GM19351 (cell line): ENCODE measurements at regions not wholly inside any gene's neighbourhood (a gene's known extent, or its start where the extent isn't known, plus 50 kb on each side); places are given as distances from the start of the nearest gene placed in this dataset.
A peak's percentile ranks its signal among the peaks of the same experiment; 100 is the strongest.
"Not testable (repeated sequence)": the region's sequence is repeated elsewhere in the genome, so short reads cannot be mapped to it uniquely, and the experiment has no call there.

Source experiments
- ATAC-seq: cut with Tn5 transposase; IDR thresholded peaks from one replicate; pipeline ENCODE4 v1.9.1; 2021; ENCODE audit warnings: mild to moderate bottlenecking, moderate library complexity; ENCODE audit not compliant: unreplicated experiment

DNA sequence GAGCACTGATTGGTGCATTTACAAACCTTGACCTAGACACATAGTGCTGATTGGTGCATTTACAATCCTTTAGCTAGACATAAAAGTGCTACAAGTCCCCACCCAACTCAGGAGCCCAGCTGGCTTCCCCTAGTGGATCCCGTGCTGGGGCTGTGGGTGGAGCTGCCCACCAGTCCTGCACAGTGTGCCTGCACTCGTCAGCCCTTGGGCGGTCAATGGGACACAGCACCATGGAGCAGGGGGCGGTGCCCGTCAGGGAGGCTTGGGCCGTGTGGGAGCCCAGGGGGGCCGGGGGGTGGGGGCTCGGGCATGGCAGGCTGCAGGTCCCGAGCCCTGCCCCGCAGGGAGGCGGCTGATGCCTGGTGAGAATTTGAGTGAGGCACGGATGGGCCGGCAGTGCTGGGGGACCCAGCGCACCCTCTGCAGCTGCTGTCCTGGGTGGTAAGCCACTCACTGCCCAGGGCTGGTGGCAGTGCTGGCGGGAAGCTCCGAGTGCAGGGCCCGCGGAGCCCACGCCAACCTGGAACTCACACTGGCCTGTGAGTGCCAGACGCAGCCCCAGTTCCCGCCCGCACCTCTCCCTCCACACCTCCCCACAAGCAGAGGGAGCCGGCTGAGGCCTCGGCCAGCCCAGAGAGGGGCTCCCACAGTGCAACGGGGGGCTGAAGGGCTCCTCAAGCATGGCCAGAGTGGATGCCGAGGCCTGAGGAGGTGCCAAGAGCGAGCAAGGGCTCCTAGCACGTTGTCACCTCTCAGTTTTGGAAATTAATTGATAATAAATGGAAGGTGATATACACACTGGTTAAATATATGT, 207.7 kb downstream of the RAP2B start:
- no peak for ATAC-seq

DNA sequence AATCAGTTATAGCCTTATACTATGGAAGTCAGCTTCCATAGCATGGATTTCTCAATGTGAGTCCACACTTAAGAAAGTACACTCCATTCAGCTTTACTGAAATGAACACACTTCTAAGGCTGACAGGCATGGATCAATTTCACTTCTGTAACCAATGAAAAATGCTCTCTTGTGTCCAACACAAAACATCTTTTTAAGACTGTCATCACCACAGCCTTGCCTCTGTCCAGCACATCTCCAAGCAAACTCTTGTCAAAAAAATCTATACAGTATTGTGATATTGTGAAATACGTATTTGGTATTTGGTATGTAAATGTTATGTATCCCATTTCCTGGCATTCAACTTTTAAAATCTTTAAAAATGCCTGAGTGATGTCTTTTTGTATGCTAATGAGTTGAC, 208.7 kb downstream of the RAP2B start:
- ATAC-seq = no peak

DNA sequence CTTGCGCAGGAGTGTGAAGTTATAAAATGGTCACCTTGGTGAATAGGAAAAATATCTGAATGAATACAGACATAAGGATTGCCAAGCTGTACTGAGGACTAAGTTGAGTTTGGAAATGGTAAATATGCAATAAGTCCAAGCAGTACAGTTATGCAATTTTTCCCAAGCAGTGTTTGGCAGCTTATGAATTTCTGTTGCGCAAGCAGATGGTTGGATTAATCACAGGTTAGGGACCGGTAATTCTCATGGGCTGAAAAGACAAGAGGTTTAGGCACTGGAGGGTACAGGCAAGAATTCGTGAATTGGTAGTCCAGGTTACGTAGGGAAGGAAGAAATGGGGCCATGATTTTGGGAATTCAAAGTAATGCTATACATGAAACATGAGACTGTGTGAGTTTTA, 210.3 kb downstream of the RAP2B start:
- ATAC-seq = no peak

- ATAC-seq = peak; percentile 85
These were observed 211.6 kb downstream of the RAP2B start for GRCh38 chr3:153373606-153374005.

DNA sequence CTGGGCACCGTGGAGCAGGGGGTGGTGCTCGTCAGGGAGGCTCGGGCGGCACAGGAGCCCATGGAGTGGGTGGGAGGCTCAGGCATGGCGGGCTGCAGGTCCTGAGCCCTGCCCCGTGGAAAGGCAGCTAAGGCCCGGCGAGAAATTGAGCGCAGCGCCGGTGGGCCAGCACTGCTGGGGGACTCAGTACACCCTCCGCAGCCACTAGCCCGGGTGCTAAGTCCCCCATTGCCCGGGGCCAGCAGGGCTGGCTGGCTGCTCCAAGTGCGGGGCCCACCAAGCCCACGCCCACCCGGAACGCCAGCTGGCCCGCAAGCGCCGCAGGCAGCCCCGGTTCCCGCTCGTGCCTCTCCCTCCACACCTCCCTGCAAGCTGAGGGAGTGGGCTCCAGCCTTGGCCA, 216.3 kb downstream of the RAP2B start:
- not testable (repeated sequence) for ATAC-seq

- no peak for ATAC-seq
These were observed 217.5 kb downstream of the RAP2B start for GRCh38 chr3:153379516-153379915.

GRCh38 chr3:153385343-153385742, 223.3 kb downstream of the RAP2B start:
- ATAC-seq = no peak

DNA sequence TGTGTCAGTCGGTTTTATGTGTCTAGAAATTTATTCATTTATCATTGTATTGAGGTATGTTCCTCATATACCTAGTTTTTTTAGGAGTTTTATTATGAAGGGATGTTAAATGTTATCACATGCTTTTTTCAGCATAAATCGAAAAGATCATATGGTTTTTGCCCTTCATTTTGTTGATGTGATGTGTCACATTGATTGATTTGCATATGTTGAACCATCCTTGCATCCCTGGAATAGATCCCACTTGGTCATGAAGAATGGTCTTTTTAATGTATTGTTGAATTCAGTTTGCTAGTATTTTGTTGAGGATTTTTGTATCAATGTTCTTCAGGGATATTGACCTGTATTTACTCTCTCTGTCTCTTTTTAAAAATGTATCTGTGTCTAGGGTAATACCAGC, 230.3 kb downstream of the RAP2B start:
- no peak for ATAC-seq

DNA sequence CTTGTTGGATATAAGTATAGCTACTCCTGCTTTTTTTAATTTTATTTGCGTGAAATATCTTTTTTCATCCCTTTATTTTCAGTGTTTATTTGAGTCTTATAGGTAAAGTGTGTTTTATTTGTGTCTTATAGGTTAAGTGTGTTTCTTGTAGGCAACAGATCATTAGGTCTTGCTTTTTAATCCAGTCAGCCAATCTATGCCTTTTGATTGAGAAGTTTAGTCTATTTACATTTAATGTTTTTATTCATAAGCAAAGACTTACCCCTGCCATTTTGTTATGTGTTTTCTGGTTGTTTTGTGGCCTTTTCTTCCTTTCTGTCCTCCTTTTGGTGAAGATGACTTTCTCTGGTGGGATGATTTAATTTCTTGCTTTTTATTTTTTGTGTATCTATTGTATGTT, 232.0 kb downstream of the RAP2B start:
- no peak for ATAC-seq

GRCh38 chr3:153396581-153396980, 234.6 kb downstream of the RAP2B start:
- ATAC-seq = no peak

GRCh38 chr3:153397794-153398193, 235.8 kb downstream of the RAP2B start:
- no peak for ATAC-seq

DNA sequence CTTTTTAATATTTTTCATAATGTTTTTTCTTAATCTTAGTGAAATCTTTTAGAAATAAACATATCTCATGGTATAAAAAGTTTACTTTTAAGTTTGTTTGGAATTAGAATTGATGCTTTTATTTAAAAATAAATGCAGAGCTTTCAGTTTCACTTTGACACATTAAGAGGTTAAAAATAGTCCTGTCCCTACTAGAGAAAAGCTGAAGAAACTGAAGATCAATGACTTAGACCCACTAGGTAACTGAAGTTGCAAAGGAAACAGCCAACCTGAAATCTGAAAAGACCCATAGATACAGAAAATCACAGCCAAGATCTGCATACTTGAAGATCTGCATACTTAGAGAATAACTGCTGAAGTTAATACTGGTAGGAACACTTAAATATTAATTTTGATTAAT, 237.6 kb downstream of the RAP2B start:
- peak; percentile 94 for ATAC-seq

DNA sequence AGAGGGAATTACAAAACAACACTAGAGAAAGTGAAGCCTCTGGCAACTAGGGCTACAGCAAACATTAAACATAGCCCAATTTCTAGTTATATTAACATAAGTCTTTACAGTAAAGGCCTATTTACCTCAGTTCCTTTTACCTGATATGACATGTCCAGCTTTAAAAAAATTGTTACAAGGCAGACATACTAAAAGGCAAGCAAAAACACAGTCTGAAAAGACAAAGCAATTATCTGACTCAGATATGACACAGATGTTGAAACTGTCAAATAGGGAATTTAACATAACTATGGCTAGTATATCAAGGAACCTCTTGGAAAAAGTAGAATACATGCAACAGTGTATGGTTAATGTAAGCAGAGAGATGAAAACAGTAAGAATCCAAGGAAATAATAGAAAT, 238.6 kb downstream of the RAP2B start:
- no peak for ATAC-seq

- ATAC-seq = no peak
These were observed 242.1 kb downstream of the RAP2B start for GRCh38 chr3:153404157-153404556.

DNA sequence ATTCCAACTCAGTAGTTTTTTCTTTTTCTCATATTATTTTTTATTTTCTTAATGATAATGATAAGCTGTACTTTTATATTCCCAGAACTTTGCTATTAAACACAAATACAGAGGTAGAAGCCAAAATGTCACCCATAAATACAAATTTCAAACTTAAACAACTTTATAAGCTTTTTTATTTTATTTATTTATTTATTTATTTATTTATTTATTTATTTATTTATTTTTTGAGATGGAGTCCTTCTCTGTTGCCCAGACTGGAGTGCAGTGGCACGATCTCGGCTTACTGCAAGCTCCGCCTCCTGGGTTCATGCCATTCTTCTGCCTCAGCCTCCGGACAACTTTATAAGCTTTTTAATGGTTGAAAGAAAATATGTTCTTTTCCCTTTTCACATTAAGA, 243.3 kb downstream of the RAP2B start:
- not testable (repeated sequence) for ATAC-seq

DNA sequence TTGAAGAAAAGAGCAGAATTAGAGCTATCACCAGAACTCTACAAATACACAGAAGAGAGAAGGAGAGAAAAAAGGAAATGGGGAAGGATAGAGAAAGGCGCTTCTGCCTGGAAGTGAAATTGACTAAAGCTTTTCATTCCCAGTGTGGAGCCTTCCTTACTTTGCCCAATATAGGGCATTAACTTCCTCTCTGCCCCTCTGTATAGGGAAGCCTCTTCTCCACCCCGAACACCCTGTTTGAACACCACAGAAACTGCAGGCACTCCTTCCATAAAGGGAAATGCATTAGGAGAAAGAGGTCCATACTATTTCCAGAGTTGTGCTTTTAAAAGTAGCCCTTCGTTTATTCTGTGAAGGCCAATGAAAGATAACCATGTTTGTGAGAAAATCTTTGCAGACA, 248.5 kb downstream of the RAP2B start:
- ATAC-seq = no peak

- ATAC-seq = no peak
These were observed 253.0 kb downstream of the RAP2B start for GRCh38 chr3:153414982-153415381.

- ATAC-seq = no peak
These were observed 260.3 kb downstream of the RAP2B start for GRCh38 chr3:153422314-153422713.

- not testable (repeated sequence) for ATAC-seq
These were observed 261.8 kb downstream of the RAP2B start for GRCh38 chr3:153423820-153424219.

GRCh38 chr3:153426344-153426743, 264.3 kb downstream of the RAP2B start:
- ATAC-seq = no peak

DNA sequence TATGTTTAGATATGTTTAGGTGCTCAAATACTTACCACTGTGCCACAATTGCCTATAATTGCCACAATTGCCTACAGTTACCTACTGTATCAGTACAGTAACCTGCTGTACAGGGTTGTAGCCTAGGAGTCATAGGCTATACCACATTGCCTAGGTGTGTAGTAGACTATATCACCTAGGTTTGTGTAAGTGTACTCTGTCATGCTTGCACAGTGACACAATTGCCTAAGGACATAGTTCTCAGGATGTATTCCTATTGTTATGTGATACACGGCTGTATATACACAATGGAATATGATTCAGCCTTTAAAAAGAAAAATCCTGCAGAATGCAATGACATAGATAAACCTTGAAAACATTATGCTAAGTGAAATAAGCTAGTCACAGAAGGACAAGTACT, 264.8 kb downstream of the RAP2B start:
- ATAC-seq = no peak

DNA sequence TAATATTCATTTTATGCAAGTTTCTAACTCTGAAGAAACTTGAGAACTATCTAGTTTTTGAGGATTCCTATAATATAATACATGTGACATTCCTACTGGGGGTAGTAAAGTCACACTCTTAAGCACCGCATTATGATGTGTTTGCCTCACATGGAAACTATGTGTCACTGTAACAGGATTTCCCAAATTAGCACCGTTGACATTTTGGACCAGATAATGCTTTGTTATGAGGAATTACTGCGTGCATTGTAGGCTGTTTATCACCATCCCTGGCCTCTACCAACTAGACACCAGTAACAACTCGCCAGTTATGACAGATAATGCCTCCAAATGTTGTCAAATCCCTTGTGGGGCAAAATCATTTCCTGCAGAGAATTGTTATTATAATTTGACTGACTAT, 267.8 kb downstream of the RAP2B start:
- ATAC-seq = no peak

DNA sequence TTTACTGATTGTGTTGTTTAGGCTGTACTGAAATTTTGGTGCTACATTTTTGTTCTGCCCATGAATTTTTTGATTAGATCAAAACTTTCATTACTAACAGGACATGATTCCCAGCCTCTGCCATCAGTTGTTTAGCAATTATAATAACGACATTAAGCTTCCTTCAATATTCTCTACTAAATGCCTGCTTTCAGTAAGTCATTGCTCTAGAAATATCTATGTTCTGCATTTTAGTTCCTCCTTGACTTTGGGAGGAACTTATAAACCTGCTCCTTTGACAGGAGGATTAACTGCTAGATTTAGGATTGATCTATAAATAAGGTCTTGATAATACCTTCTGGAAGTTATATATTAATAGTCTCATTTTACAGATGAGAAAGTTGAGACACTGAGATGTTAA, 269.1 kb downstream of the RAP2B start:
- ATAC-seq = no peak
